MCF 10A (cell line): ENCODE measurements at regions not wholly inside any gene's neighbourhood (a gene's known extent, or its start where the extent isn't known, plus 50 kb on each side); places are given as distances from the start of the nearest gene placed in this dataset.

Source experiments
- BruUV-seq: library from RNA; stranded (reverse); fragments of 400-500 nt; replicated peaks from 2 replicates; lab custom pipeline; 2021; lab: Mats Ljungman, UMichigan
- CTCF ChIA-PET: fragments of 300-600 bp; sonication (Branson Sonifier 250); formaldehyde crosslinking; extraction: SDS; loops from one replicate; lab custom pipeline; 2021; ENCODE audit warnings: antibody characterized with exemption, inconsistent platforms; lab: Yijun Ruan, JAX
- POLR2A ChIA-PET: fragments of 300-600, 350-650 bp; sonication (Branson Sonifier 250); formaldehyde crosslinking; extraction: SDS; loops from one replicate; lab custom pipeline; 2020; ENCODE audit warnings: antibody characterized with exemption, inconsistent platforms; lab: Yijun Ruan, JAX
- DNase-seq: peaks from one replicate; pipeline ENCODE4 v3.0.0-alpha.2; 2018; ENCODE audit not compliant: unreplicated experiment
- H3K27ac Mint-ChIP-seq: one replicate; pipeline ENCODE4 v1.8.0; 2022; ENCODE audit warnings: mild to moderate bottlenecking, low read depth, mixed read lengths; ENCODE audit not compliant: unreplicated experiment
- H3K27me3 Mint-ChIP-seq: one replicate; pipeline ENCODE4 v1.8.0; 2022; ENCODE audit warnings: mixed read lengths; ENCODE audit not compliant: insufficient read depth, unreplicated experiment
- H3K36me3 Mint-ChIP-seq: one replicate; pipeline ENCODE4 v1.8.0; 2022; ENCODE audit warnings: mild to moderate bottlenecking, moderate library complexity, mixed read lengths; ENCODE audit not compliant: insufficient read depth, unreplicated experiment
- H3K4me1 Mint-ChIP-seq: one replicate; pipeline ENCODE4 v1.8.0; 2022; ENCODE audit warnings: mixed read lengths; ENCODE audit not compliant: insufficient read depth, unreplicated experiment
- H3K4me3 Mint-ChIP-seq: one replicate; pipeline ENCODE4 v1.8.0; 2022; ENCODE audit warnings: mild to moderate bottlenecking, moderate library complexity, mixed read lengths; ENCODE audit not compliant: unreplicated experiment
- H3K9me3 Mint-ChIP-seq: one replicate; pipeline ENCODE4 v1.8.0; 2022; ENCODE audit warnings: mixed read lengths; ENCODE audit not compliant: unreplicated experiment
- intact Hi-C: fragments of 100-400 bp; cut with micrococcal nuclease; formaldehyde crosslinking; loops from 2 replicates; pipeline ENCODE4 v1.14.1; 2022
- TF ChIP-seq, protein P1 (sequence below): fragments of 200-600 bp; IDR thresholded peaks from one replicate; pipeline ENCODE4 v1.8.0; 2022; ENCODE audit warnings: antibody characterized with exemption, mild to moderate bottlenecking; ENCODE audit not compliant: unreplicated experiment

DNA sequence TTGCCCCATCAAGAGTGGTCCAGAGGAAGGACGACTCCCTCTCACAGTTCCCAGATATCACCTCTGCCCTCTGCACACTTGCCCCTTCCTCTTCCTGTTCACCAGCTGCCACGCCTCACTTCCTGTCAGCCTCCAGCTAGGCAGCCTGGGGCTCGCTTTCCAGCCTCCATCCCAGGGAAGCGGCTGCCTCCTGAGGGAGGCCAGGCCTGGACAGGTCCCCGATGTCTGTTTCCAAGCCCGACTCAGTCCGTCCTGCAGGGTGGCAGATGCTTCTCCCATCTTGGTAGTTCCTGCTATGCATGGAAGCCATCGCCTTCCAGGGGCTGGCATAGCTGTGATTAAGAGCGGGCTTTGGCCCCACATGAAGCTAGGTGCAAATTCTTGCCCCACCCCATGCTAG, 233.5 kb upstream of the PMEPA1 start:
- H3K36me3 Mint-ChIP-seq = no peaks in the 10 kb centered on the region
- no peaks in the 10 kb centered on the region for H3K9me3 Mint-ChIP-seq
- TF ChIP-seq, protein P1, sequence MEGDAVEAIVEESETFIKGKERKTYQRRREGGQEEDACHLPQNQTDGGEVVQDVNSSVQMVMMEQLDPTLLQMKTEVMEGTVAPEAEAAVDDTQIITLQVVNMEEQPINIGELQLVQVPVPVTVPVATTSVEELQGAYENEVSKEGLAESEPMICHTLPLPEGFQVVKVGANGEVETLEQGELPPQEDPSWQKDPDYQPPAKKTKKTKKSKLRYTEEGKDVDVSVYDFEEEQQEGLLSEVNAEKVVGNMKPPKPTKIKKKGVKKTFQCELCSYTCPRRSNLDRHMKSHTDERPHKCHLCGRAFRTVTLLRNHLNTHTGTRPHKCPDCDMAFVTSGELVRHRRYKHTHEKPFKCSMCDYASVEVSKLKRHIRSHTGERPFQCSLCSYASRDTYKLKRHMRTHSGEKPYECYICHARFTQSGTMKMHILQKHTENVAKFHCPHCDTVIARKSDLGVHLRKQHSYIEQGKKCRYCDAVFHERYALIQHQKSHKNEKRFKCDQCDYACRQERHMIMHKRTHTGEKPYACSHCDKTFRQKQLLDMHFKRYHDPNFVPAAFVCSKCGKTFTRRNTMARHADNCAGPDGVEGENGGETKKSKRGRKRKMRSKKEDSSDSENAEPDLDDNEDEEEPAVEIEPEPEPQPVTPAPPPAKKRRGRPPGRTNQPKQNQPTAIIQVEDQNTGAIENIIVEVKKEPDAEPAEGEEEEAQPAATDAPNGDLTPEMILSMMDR = no peak
- no peaks in the 10 kb centered on the region for H3K4me1 Mint-ChIP-seq
- no peak for DNase-seq
- intact Hi-C loops = no loop called here
- no peak overlapping the region for H3K27ac Mint-ChIP-seq
- BruUV-seq = no TSS peak
- H3K27me3 Mint-ChIP-seq = peaks cover 15% of the 10 kb centered on the region
- CTCF ChIA-PET = interaction anchor here (0.6 to 1.5 kb wide), 2 partner anchors 14 to 705 kb away, joined by 3 to 4 read pairs; no protein-coding TSS in a partner anchor
- no peak overlapping the region for H3K4me3 Mint-ChIP-seq
- POLR2A ChIA-PET = no interaction called here

DNA sequence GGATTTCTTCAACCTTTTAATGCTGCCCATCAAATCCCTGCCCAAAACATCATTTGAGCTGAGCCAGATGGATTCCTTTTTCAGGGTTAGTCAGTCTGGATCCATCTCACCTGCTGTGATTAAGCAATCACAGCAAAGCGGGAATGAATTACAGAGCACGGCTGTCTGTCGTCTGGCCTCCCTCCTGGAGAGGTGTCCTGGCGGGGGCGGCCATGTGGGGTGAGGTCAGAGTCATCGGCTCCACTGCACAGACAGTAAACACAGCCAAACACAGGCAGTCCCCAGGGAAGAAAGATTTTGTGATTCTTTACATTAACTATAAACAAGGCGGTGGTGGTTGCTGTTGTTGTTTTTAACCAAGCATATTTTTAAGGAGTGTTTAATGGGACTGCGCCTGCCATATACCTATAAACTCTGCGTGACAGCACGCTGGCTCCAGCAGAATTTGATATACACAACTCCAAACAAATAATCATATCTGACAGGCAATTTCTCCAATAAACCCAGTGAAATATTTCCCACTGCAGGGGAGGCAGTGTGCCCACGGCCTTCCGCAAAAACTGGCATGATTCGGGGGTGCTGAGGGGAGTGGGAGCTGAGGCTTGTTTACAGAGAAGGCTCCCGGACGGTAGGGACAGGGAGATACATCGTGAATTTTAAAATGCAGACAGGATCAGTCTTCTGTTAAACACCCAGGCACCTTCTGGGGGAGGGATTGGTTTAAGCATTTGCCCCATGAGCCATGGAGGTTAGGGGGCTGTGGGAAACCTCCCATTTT, 232.0 kb upstream of the PMEPA1 start:
- BruUV-seq = no TSS peak
- Mint-ChIP-seq H3K4me3 (no peak overlapping the region), H3K36me3 (no peaks in the 10 kb centered on the region), H3K27ac (no peak overlapping the region), H3K27me3 (peaks cover 30% of the 10 kb centered on the region), H3K9me3 (no peaks in the 10 kb centered on the region), H3K4me1 (no peaks in the 10 kb centered on the region)
- peak; percentile 19 for DNase-seq
- TF ChIP-seq, protein P1 = no peak
- intact Hi-C loops = no loop called here
- POLR2A ChIA-PET = interaction anchor here (0.6 kb wide), 1 partner anchor 249 kb away, joined by 4 read pairs; no protein-coding TSS in a partner anchor
- CTCF ChIA-PET = interaction anchor here (0.6 kb wide), 1 partner anchor 104 kb away, joined by 4 read pairs; no protein-coding TSS in a partner anchor

DNA sequence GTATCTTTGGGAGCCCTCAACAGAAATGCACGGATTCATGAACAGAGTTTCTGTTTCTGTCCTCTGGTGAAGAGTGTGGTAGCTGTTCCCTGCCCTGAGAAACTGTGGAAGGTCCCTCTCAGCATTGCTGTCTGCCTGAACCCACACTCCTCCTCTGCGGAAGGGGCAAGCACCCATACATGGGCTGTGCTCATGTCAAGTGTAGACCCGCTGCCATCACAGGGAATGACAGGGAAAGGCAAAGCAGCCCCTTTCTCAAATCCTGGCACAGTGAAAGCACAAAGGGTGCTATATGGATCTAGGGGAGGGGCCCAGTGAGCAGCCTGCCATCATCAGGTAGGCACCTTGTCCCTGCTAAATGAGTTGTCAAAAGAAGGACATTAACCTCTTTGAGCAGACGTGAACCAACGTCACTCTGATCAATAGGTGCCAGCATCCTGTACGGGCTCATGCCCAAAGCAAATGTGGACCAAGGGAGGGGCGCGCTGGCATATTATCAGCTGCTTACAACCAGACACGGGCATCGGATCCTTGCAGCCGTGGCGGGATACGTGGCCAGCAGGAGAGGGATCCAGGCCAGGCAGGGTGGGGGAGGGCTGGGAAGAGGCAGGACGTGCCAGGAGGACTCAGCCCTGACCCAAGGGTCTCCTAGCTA, 231.2 kb upstream of the PMEPA1 start:
- no peaks in the 10 kb centered on the region for H3K4me1 Mint-ChIP-seq
- TF ChIP-seq, protein P1 = no peak
- no TSS peak for BruUV-seq
- intact Hi-C loops = no loop called here
- no peaks in the 10 kb centered on the region for H3K9me3 Mint-ChIP-seq
- DNase-seq = no peak
- no peak overlapping the region for H3K4me3 Mint-ChIP-seq
- CTCF ChIA-PET = interaction anchor here (0.7 kb wide), 1 partner anchor 301 kb away, joined by 3 read pairs; no protein-coding TSS in a partner anchor
- peaks cover 38% of the 10 kb centered on the region for H3K27me3 Mint-ChIP-seq
- POLR2A ChIA-PET = interaction anchor here (0.6 kb wide), 1 partner anchor 248 kb away, joined by 4 read pairs; no protein-coding TSS in a partner anchor
- H3K27ac Mint-ChIP-seq = no peak overlapping the region
- H3K36me3 Mint-ChIP-seq = no peaks in the 10 kb centered on the region

DNA sequence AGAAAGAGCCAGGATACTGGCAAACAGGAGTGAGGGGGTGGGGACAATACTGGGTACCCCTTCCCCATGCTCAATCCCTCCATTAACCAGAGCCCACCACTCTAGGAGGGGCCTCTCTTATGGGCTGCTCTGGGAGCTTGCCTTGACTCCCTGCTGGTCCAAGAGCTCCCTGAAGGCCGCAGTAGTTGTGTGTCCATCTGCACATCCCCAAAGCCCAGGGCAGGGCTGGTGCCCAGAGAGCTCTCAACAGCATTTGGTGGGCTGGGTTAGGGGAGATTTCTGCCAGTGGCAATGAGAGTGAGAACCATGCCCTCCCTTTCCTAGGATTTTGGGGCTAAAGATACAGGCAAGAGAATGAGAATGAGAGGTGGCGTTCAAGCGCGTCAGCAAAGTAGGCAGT, 230.6 kb upstream of the PMEPA1 start:
- ChIA-PET POLR2A (interaction anchor here (0.8 kb wide), 1 partner anchor 23 kb away, joined by 3 read pairs; no protein-coding TSS in a partner anchor), CTCF (interaction anchor here (0.5 to 0.7 kb wide), 2 partner anchors 51 to 302 kb away, joined by 3 read pairs; no protein-coding TSS in a partner anchor)
- no TSS peak for BruUV-seq
- peaks cover 44% of the 10 kb centered on the region for H3K27me3 Mint-ChIP-seq
- intact Hi-C loops = no loop called here
- DNase-seq = no peak
- H3K9me3 Mint-ChIP-seq = no peaks in the 10 kb centered on the region
- no peak overlapping the region for H3K4me3 Mint-ChIP-seq
- TF ChIP-seq, protein P1 = no peak
- no peaks in the 10 kb centered on the region for H3K4me1 Mint-ChIP-seq
- H3K27ac Mint-ChIP-seq = no peak overlapping the region
- no peaks in the 10 kb centered on the region for H3K36me3 Mint-ChIP-seq
